Breast epithelium (tissue), 4 donors: ENCODE measurements at regions not wholly inside any gene's neighbourhood (a gene's known extent, or its start where the extent isn't known, plus 50 kb on each side); places are given as distances from the start of the nearest gene placed in this dataset.

Experiments
- DNase-seq, 2 donors: peaks; one replicate each; pipeline ENCODE4 v3.0.0-alpha.2; 2019; ENCODE audit warnings: low spot score in 2 of 2
- H3K27ac ChIP-seq, 2 donors: fragments of 200-600 bp; sonication (generic) in 1 of 2; one replicate each; pipeline ENCODE4 v1.5.1; 2016 to 2019; ENCODE audit warnings: mild to moderate bottlenecking in 1 of 2
- H3K27me3 ChIP-seq, 2 donors: fragments of 200-600 bp; sonication (generic) in 1 of 2; one replicate each; pipeline versions ENCODE4 v1.5.1 to v1.6.0; 2017 to 2019; ENCODE audit warnings: control low read depth in 1 of 2, mild to moderate bottlenecking in 1 of 2
- H3K36me3 ChIP-seq: fragments of 200-600 bp; one replicate; pipeline ENCODE4 v1.5.1; 2019
- H3K4me1 ChIP-seq, 2 donors: fragments of 200-600 bp; sonication (generic); one replicate each; pipeline ENCODE4 v1.5.1; 2016 to 2019; ENCODE audit warnings: control low read depth in 1 of 2
- H3K4me3 ChIP-seq, 3 donors: fragments of 200-600 bp; sonication (generic); 1 replicate in 2 of 3; 2 replicates in 1 of 3; pipeline ENCODE4 v1.5.1; 2016 to 2019; ENCODE audit warnings: mild to moderate bottlenecking in 3 of 3, moderate library complexity in 2 of 3
- H3K9me3 ChIP-seq, 2 donors: fragments of 200-600 bp; sonication (generic) in 1 of 2; one replicate each; pipeline ENCODE4 v1.5.1; 2016 to 2019; ENCODE audit warnings: control low read depth in 1 of 2
- POLR2A ChIP-seq: fragments of 450-650 bp; IDR thresholded peaks from one replicate; pipeline ENCODE4 v1.6.1; 2016; ENCODE audit warnings: antibody characterized with exemption, mild to moderate bottlenecking, moderate library complexity
- POLR2AphosphoS5 ChIP-seq, 3 donors: sonication (generic); formaldehyde crosslinking; IDR thresholded peaks; one replicate each; pipeline ENCODE4 v1.6.1; 2017; ENCODE audit warnings: antibody characterized with exemption in 3 of 3
- intact Hi-C: fragments of 100-400 bp; cut with DNase I; formaldehyde crosslinking; loops from one replicate; pipeline ENCODE4 v1.15.1; 2023; ENCODE audit warnings: low total_unique reads
- TF ChIP-seq, protein P1 (sequence below), 3 donors: fragments of 450-650 bp; IDR thresholded peaks; one replicate each; pipeline ENCODE4 v1.5.1; 2016 to 2017; ENCODE audit warnings: antibody characterized with exemption in 3 of 3, mild to moderate bottlenecking in 3 of 3, moderate library complexity in 3 of 3

DNA sequence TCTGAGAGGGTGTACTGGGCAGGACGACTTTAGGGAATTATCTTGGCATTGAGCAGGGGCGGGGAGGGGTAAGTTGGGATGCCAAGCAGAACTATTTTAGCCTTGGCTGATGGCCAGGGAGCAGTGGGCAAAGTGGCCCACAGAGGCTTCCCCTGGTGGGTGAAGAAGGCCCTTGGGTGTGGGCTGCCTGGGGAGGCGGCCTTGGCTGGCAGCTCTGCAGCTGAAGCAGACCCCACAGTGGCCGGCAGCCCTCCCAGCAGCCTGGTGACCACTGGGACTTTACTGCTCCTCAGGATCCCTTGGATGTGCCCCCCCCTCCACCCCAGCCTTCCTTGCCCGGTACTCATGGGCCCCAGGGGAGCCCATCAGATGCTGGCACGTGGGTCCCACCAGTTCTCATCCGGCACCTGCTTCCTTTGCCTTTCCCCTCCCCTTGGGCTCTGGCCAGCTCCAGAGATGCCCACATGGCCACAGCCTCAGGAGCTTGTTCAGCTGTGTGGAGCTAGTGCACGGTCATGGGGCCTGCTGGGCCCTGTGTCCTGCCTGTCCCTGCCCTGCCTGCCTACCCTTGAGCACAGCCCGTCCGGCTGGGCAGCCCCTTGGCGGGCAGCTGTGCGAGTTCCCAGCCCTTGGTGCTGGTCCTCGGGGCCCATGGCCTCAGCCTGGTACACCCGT is 122.1 kb upstream of the HS6ST1 start:
- Histone ChIP-seq H3K27me3 (no peaks in the 10 kb centered on the region), H3K9me3 (no peaks in the 10 kb centered on the region)
- DNase-seq: peak in 1 of 2 donors; percentile 15

DNA sequence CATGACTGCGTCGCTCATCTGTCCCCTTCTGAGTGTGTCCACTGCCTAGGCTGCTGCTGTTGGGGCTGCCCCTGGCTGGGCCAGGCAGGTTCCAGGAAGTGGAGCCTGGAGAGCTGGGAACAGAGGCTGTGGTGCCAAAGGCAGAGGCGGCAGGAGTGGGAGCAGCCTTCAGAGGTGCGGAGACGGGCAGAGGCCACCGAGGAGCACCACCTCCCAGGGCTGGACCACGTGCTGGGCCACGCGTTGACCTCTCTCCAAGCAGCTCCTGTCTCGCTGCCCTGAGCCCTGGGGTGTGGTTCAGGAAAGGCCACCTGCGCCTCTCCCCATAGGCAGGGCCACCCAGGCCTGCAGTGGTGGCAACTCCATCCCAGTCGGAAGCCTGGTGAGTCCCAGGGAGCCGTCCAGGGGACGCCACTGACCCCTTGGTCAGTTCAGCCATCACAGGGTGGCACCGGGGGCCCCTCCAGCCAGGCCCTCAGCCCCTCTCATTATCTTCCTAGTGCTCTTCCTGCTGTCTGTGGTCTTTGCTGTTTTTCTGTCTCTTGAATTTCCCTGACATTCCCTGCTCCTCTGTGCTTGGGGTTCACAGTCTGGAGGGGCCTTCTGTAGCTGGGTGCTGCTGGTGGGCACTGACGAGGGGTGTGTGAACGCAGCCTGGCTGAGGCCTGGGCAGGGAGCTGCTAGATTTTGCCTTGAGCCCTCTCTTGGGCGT is 122.8 kb upstream of the HS6ST1 start:
- Histone ChIP-seq H3K4me1 (peaks cover 0 to 9% of the 10 kb centered on the region in 2 donors), H3K9me3 (no peaks in the 10 kb centered on the region), H3K36me3 (no peaks in the 10 kb centered on the region), H3K27me3 (no peaks in the 10 kb centered on the region), H3K27ac (peak overlapping the region; percentile 3 to 68), H3K4me3 (no peak overlapping the region)
- no peak for TF ChIP-seq POLR2AphosphoS5 (IDR thresholded peaks at IDR 0.05)
- TF ChIP-seq, protein P1, sequence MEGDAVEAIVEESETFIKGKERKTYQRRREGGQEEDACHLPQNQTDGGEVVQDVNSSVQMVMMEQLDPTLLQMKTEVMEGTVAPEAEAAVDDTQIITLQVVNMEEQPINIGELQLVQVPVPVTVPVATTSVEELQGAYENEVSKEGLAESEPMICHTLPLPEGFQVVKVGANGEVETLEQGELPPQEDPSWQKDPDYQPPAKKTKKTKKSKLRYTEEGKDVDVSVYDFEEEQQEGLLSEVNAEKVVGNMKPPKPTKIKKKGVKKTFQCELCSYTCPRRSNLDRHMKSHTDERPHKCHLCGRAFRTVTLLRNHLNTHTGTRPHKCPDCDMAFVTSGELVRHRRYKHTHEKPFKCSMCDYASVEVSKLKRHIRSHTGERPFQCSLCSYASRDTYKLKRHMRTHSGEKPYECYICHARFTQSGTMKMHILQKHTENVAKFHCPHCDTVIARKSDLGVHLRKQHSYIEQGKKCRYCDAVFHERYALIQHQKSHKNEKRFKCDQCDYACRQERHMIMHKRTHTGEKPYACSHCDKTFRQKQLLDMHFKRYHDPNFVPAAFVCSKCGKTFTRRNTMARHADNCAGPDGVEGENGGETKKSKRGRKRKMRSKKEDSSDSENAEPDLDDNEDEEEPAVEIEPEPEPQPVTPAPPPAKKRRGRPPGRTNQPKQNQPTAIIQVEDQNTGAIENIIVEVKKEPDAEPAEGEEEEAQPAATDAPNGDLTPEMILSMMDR (IDR thresholded peaks at IDR 0.05): no peak
- TF ChIP-seq POLR2A: no peak
- peak in 1 of 2 donors; percentile 24 for DNase-seq
- intact Hi-C loops: no loop called here

More for the DNA sequence above, 122.1 kb upstream of the HS6ST1 start:
- no peaks in the 10 kb centered on the region for H3K36me3 ChIP-seq
- intact Hi-C loops: no loop called here
- peak overlapping the region; percentile 3 to 68 for H3K27ac ChIP-seq
- no peak overlapping the region for H3K4me3 ChIP-seq
- TF ChIP-seq POLR2A (no peak), POLR2AphosphoS5 (IDR thresholded peaks at IDR 0.05) (no peak)
- TF ChIP-seq, protein P1 (IDR thresholded peaks at IDR 0.05): no peak
- H3K4me1 ChIP-seq: peaks cover 0 to 9% of the 10 kb centered on the region in 2 donors

DNA sequence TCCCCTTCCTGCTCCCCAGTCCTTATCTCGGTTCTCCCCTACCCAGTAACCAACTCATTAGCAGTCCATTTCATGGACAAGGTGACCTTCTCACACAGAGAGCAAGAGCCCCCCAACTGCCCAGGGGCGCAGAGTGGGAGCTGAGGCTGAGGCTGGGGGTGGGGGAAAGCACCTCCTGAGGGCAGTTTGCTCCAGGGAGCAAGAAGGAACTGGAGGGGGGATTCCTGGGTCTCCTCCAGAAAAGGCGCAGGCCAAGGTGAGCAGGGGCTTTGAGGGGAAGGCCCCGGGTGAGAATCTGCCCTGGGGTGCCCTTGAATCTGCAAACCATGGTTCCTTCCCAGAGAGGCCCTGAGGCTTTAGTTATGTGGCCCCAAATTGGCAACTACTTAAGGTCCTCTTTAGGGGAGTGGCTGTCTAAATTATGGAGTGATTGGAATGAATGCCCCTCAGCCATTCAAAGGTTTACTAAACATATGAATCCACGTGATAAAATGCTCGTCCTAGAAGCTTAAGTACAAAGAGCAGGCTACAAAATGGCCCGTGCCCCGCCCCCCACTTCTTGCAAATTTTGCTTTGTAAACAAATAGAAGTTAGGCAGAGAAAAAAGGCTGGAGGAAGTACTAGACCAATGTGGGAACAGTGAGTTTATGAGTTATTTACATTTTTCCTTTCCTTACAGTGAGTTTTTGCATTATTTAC is 123.5 kb upstream of the HS6ST1 start:
- Histone ChIP-seq H3K27me3 (no peaks in the 10 kb centered on the region), H3K36me3 (no peaks in the 10 kb centered on the region), H3K4me1 (peaks cover 0 to 9% of the 10 kb centered on the region in 2 donors), H3K27ac (peak overlapping the region in 1 of 2 donors; percentile 68), H3K9me3 (no peaks in the 10 kb centered on the region), H3K4me3 (no peak overlapping the region)
- intact Hi-C loops: no loop called here
- peak in 1 of 2 donors; percentile 30 for DNase-seq
- TF ChIP-seq, protein P1 (IDR thresholded peaks at IDR 0.05): no peak
- TF ChIP-seq POLR2AphosphoS5 (IDR thresholded peaks at IDR 0.05) (no peak), POLR2A (no peak)

DNA sequence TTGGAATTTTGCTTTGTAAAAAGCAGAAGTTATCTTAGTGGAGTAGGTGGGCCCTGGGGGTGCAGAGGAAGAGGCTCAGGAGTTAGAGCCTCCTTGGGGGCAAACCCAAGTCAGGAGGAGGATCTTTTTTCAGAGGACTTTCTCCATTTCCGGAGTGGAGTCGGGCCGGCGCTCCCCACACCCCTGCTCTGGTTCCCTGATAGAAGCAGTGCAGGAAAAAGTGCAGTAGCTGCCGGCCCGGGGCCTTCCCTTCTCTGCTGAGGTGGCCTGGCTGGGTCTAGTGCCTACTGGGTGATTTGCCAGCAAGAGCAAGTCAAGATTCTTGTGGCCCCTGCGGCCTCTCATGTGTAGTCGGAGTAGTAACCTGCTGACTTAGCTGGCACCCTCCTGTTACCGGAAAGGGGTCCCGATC is 124.2 kb upstream of the HS6ST1 start:
- peak overlapping the region; percentile 32 to 68 for H3K27ac ChIP-seq

DNA sequence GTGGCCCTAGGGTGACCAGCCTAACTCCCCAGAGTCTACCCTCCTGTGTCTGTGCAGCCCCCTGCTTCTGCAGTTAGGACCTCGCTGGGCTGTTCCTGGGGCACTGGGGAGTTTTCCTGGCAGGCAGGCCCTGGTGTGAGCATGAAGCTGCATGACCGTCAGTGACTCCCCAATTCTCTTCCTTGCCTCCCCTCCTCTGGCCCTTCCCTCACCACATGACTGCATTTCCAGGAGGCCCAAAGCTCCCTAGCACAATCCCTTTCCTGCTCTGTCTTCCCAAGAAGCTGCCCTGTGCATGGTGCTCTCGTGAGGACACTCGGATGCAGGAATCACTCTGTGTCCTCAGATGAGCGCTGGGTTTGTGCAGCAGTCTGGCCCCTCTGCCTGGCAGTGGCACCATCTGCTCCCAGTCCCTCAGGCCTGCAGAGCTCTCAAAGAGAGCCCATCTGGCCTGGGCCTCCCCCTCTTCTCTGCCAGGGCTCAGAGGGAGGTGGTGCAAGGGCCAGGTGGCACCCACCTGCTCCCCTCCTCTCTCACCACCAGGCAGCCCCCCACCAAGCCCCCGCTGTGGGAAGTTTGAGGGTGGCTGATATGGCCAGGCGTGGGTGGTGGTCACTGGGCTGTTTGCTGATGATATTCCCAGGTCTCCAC is 125.6 kb upstream of the HS6ST1 start:
- Histone ChIP-seq H3K27ac (no peak overlapping the region), H3K4me3 (no peak overlapping the region)
- peak in 1 of 2 donors; percentile 13 for DNase-seq

More for the DNA sequence above, 124.2 kb upstream of the HS6ST1 start:
- no peaks in the 10 kb centered on the region for H3K36me3 ChIP-seq
- no peak overlapping the region for H3K4me3 ChIP-seq
- intact Hi-C loops: no loop called here
- H3K9me3 ChIP-seq: no peaks in the 10 kb centered on the region
- no peaks in the 10 kb centered on the region for H3K27me3 ChIP-seq
- DNase-seq: peak in 1 of 2 donors; percentile 21
- H3K4me1 ChIP-seq: peaks cover 0 to 9% of the 10 kb centered on the region in 2 donors
- TF ChIP-seq POLR2AphosphoS5 (IDR thresholded peaks at IDR 0.05): no peak

More for the DNA sequence above, 125.6 kb upstream of the HS6ST1 start:
- peaks cover 0 to 9% of the 10 kb centered on the region in 2 donors for H3K4me1 ChIP-seq
- H3K36me3 ChIP-seq: no peaks in the 10 kb centered on the region
- TF ChIP-seq POLR2A (no peak), POLR2AphosphoS5 (IDR thresholded peaks at IDR 0.05) (no peak)
- TF ChIP-seq, protein P1 (IDR thresholded peaks at IDR 0.05): no peak
- no peaks in the 10 kb centered on the region for H3K9me3 ChIP-seq
- H3K27me3 ChIP-seq: no peaks in the 10 kb centered on the region
- intact Hi-C loops: no loop called here
